PC-9 (cell line): ENCODE measurements at regions not wholly inside any gene's neighbourhood (a gene's known extent, or its start where the extent isn't known, plus 50 kb on each side); places are given as distances from the start of the nearest gene placed in this dataset.

Source experiments
- CTCF ChIP-seq: fragments of 200-600 bp; sonication (generic); conservative IDR thresholded peaks from 2 replicates; pipeline ENCODE4 v1.6.1; 2017; ENCODE audit warnings: mixed run types, antibody characterized with exemption, mild to moderate bottlenecking, moderate library complexity
- EZH2 ChIP-seq: fragments of 200-600 bp; sonication (generic); IDR thresholded peaks from 2 replicates; pipeline ENCODE4 v1.8.0; 2017; ENCODE audit warnings: antibody characterized with exemption, low read depth

- no peak for TF ChIP-seq EZH2
- no peak for TF ChIP-seq CTCF
Observed at GRCh38 chr9:24616863-24617262, 71.2 kb upstream of the IZUMO3 start.
